ENCODE measurements at regions not wholly inside any gene's neighbourhood (a gene's known extent, or its start where the extent isn't known, plus 50 kb on each side); places are given as distances from the start of the nearest gene placed in this dataset.
"Not testable (repeated sequence)": the region's sequence is repeated elsewhere in the genome, so short reads cannot be mapped to it uniquely, and the experiment has no call there.

DNA sequence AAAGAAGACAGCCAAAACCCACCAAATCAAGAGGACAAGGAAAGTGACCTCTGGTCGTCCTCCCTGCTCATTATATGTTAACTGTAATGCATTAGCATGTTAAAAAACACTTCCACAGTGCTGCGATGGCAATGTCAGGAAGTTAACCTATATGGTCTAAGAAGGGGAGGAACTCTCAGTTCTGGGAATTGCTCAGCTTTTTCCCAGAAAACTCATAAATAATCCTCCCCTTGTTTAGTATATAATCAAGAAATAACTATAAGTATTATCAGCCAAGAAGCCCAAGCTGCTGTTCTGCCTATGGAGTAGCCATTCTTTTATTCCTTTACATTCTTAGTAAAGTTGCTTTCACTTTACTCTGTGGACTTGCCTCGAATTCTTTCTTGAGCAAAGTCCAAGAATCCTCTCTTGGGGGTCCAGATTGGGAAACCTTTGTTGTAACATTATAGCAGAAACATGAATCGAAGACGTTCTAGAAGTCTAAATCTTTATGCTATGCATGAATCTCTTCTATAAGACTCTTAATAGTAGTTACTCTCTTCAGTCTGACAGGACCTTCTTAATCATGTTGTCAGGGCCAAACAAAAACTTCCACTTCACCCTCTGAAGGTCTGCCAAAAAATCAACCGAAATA, 110.0 kb upstream of the VANGL1 start:
- FAIRE-seq: no peak

DNA sequence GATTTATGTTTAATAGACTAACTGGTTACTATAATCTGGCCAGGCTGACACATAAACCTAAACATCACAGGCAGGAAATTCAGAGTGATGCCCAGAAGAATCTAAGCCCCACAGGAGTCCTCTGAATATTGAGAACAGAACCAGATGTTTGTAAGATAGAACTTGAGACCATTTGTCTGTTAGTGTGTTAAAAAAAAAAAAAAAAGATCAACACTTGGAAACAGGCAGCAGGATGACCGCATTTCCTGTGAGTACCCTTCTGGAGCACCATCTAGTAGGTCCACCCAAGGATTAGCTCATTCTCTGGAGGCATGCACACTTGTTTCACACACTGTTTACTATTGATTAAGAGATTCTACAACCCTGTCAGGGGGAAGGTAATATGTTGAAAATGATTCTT, 111.4 kb upstream of the VANGL1 start:
- FAIRE-seq: no peak

- FAIRE-seq: no peak
Measured at GRCh38 chr1:115529216-115529897, 112.4 kb upstream of the VANGL1 start.

- not testable (repeated sequence) for FAIRE-seq
Measured at GRCh38 chr1:115528336-115528735, 113.4 kb upstream of the VANGL1 start.

- FAIRE-seq: no peak
Measured at GRCh38 chr1:115527746-115528145, 114.0 kb upstream of the VANGL1 start.

GRCh38 chr1:115526900-115527299, 114.9 kb upstream of the VANGL1 start:
- no peak for FAIRE-seq

DNA sequence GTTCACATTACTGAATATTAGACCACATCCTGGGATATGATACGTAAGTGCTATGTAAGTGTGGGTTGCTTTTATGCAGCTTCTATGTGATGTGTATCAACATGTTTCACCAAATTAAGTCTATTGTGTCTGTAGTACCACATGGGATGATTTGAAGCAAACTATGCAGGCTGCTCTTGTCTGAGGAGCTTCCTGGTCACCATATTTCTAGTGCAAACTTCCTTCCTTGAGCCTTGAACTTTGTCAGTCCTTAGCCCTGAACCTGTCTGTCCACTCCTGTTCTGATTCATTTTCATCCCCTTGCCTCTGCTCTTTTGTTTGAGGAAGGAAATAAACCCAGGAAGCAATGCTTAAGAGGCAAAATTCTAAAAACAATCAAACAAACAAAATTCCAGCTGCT, 117.5 kb upstream of the VANGL1 start:
- no peak for FAIRE-seq

DNA sequence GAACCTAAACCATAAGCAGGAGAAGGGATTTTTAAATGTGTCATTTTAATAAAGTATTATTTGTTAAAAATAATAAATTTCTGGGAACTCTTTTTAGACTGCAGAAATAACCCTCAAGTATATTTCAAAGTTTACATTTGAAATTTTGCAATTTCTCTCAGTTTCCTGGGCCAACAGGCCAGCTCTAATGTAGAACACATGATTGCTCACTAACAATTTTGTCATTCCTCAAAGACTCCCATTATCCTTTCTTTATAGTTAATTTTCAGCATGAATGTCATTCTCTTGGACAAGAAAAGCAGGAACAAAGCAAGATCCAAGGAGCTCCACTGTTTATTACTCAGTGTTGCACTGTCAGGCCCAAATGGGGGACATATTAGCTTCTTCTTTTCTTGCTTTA, 119.4 kb upstream of the VANGL1 start:
- FAIRE-seq: no peak

DNA sequence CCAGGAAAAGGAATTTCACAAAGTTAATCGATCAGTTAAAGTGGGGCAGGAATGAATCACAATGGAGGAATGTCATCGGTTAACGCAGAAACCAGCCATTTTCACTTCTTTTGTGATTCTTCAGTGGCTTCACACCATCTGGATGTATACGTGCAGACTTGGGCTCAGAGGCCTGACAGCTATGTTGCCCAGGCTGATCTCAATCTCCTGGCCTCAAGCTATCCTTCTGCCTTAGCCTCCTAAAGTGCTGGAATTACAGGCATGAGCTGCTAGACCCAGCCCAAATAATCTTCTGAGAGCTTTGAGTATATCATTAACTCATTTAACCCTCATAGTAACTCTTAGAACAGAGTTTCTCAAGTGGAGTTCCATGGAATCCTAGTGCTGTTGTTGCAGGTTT, 126.5 kb upstream of the VANGL1 start:
- FAIRE-seq: no peak

DNA sequence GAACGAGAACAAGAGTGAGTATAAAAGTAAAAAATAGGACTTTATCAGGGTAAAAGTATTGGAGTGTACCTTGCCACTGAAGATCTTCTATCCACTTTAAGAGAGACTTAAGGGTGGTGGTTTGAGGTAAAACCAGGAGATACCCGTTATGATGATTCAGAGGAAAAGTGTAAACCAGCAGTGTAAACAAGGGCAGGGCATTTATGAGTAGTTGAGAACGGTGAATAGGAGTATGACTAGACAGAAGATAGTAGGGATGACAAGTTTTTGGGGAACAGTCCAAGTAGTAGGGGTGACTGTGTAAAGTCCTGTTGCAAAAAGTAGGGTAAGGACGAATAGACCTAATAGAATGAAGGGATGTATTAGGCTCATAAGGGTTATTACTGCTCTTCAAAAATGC, 131.5 kb upstream of the VANGL1 start:
- not testable (repeated sequence) for FAIRE-seq

- FAIRE-seq: no peak
Measured at GRCh38 chr1:115507901-115508300, 133.9 kb upstream of the VANGL1 start.

- FAIRE-seq: no peak
Measured at GRCh38 chr1:115506924-115507589, 134.7 kb upstream of the VANGL1 start.

DNA sequence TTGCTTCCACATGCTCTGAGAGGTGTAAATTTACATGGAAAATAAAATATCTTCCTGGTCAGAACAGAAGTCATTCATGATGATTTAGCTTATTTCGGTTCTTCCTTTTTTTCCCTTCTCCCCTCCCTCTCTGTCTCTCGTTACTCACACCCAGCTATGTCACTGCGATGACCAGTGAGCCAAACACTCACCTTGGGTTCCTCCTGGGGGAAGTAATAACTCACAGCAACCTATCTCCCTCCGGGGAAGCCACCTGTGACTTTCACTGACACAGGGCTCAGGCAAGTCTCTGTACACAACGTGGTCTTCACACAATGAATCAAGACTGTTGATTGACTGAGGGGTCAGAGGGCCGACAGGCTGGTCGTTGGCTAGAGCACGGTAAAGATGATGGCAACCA, 135.3 kb upstream of the VANGL1 start:
- FAIRE-seq: no peak

GRCh38 chr1:115505148-115505571, 136.6 kb upstream of the VANGL1 start:
- FAIRE-seq: no peak

DNA sequence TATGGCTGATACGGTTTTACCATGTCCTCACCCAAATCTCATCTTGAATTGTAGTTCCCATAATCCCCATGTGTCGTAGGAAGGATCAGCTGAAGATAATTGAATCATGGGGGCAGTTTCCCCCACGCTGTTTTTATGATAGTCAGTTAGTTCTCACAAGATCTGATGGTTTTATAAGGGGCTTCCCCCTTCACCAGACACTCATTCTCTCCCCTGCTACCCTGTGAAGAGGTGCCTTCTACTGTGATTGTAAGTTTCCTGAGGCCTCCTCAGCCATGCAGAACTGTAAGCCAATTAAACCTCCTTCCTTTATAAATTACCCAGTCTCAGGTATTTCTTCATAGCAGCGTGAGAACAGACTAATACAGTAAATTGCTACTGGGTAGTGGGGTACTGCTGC, 139.6 kb upstream of the VANGL1 start:
- FAIRE-seq: not testable (repeated sequence)

GRCh38 chr1:115501476-115501875, 140.3 kb upstream of the VANGL1 start:
- FAIRE-seq: no peak

DNA sequence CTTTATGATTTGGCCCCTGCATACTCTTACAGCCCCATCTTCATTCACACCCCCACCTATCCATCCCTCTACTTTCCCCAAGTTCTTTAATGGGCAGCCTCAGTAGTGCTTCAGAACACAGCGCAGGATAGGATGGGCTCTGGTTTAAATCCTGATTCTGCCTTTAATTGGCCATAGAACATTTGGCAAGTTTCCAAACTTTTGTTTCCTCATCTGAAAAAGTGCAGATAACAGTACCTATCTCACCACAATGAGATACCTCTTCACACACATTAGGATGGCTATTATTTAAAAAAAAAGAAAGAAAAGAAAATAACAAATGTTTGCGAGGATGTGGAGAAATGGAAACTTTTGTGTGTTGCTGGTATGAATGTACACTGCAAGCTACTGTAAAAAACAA, 142.5 kb upstream of the VANGL1 start:
- FAIRE-seq: no peak

- FAIRE-seq: no peak
Measured at GRCh38 chr1:115496904-115497527, 144.8 kb upstream of the VANGL1 start.

DNA sequence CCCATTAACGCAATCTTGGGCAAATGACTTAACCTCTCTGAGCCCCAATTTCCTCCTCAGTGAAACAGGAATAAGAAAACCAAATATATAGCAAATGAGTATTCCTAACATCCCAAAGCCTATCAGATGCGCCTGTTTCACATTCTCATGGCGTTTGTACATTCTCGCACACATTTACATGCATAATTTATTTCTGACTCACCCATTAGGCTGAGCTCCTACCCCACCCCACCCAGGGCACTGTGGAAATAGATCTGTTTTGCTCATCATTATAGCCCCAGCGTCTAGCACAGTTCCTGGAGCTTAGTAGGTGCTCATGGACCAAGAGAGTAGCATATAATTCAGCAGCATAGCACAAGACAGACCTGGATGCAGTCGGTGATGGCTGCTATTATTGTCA, 146.1 kb upstream of the VANGL1 start:
- no peak for FAIRE-seq

DNA sequence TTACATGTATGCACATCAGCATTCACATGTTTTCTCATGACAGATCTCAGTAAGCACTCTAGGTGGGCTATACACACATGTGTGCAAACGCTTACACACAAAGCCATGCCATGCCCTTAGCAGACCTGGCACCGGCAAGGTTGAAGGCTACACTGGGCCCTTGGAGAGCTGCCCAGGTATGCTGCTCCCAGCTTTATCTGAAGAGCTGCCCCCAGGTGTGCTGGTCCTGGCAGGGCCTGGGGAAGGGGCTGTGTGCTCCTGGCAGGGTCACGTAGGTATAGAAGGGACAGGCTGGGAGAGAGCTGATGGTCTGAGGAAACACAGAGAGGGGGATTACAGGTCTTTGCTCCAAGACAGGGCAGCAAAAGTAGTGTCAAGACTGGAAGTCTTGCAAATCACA, 146.7 kb upstream of the VANGL1 start:
- FAIRE-seq: no peak

- no peak for FAIRE-seq
Measured at GRCh38 chr1:115493834-115494233, 147.9 kb upstream of the VANGL1 start.

- no peak for FAIRE-seq
Measured at GRCh38 chr1:115492880-115493279, 148.9 kb upstream of the VANGL1 start.

- no peak for FAIRE-seq
Measured at GRCh38 chr1:115492019-115492595, 149.7 kb upstream of the VANGL1 start.

All from endometrium (tissue), 2 donors.